Kidney (tissue), 13 donors: ENCODE measurements at regions not wholly inside any gene's neighbourhood (a gene's known extent, or its start where the extent isn't known, plus 50 kb on each side); places are given as distances from the start of the nearest gene placed in this dataset.

Source experiments
- DNase-seq, 5 donors: peaks; one replicate each; pipeline ENCODE4 v3.0.0-alpha.2; 2013 to 2020
- FAIRE-seq: peaks from 2 replicates; lab custom pipeline; 2012; peaks lifted over from hg19 to GRCh38; lab: Jason Lieb, UNC
- H3K27ac ChIP-seq, 2 donors: one replicate each; pipeline ENCODE4 v1.7.0; 2013; ENCODE audit warnings: low read depth in 2 of 2, low read length in 2 of 2, inconsistent platforms in 1 of 2
- H3K27me3 ChIP-seq: one replicate; pipeline ENCODE4 v1.7.1; 2013; ENCODE audit warnings: low read length, inconsistent platforms; ENCODE audit not compliant: control insufficient read depth, insufficient read depth
- H3K36me3 ChIP-seq, 3 donors: one replicate each; pipeline versions ENCODE4 v1.7.0 to v1.7.1; 2013; ENCODE audit warnings: low read length in 3 of 3, control low read depth in 1 of 3, inconsistent platforms in 1 of 3; ENCODE audit not compliant: insufficient read depth in 3 of 3, control insufficient read depth in 2 of 3
- H3K4me1 ChIP-seq, 3 donors: one replicate each; pipeline versions ENCODE4 v1.7.0 to v1.7.1; 2013; ENCODE audit warnings: low read length in 3 of 3, inconsistent platforms in 1 of 3, low read depth in 1 of 3; ENCODE audit not compliant: control insufficient read depth in 2 of 3, insufficient read depth in 2 of 3
- H3K4me3 ChIP-seq, 3 donors: one replicate each; pipeline versions ENCODE4 v1.7.0 to v1.8.1; 2013; ENCODE audit warnings: low read length in 3 of 3, control low read depth in 1 of 3, inconsistent platforms in 1 of 3
- H3K9ac ChIP-seq, 3 donors: one replicate each; pipeline versions ENCODE4 v1.7.0 to v1.7.1; 2013; ENCODE audit warnings: low read length in 3 of 3, control low read depth in 1 of 3, inconsistent platforms in 1 of 3
- H3K9me3 ChIP-seq, 3 donors: one replicate each; pipeline versions ENCODE4 v1.7.0 to v1.7.1; 2013; ENCODE audit warnings: low read length in 3 of 3, control low read depth in 1 of 3, inconsistent platforms in 1 of 3; ENCODE audit not compliant: control insufficient read depth in 2 of 3, insufficient read depth in 1 of 3
- intact Hi-C: fragments of 100-400 bp; cut with DNase I; formaldehyde crosslinking; loops from one replicate; pipeline ENCODE4 v1.11.1; 2022
- TF ChIP-seq, protein P1 (sequence below): IDR thresholded peaks from 3 replicates; pipeline ENCODE4 v1.5.1; 2012; ENCODE audit warnings: mild to moderate bottlenecking, moderate library complexity, borderline replicate concordance; ENCODE audit not compliant: insufficient read depth; ENCODE audit errors: extremely low read depth
- donor health status: control.
- donor health status: control.
- donor health status: control.
- donor health status: control.
- donor health status: control.
- donor health status: DM: yes; HTN: yes; CAD: no.
- donor health status: Normal renal cell carcinoma (clear cell type).

DNA sequence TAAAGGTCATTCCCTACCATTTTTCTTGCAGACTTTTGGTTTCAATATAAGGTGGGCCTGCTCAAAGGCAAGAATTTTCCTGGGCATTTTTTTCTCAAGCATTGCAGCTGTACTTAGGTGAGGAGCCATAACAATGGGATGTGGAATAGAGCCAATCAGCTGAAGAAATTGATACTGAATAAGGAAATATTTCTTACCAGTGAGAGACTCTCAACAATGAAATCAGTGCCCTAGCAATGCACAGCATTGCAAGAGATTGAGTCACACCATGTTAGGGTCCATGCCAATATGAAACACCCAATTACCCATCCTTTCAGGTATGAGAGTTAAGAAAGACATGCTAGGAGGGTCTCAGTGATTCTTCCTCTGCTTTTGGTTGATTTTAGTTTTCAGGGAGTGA, 237.6 kb downstream of the SOX9 start:
- no peaks in the 10 kb centered on the region for H3K9me3 ChIP-seq
- no peak overlapping the region for H3K27ac ChIP-seq
- DNase-seq (no peak), FAIRE-seq (no peak)
- H3K27me3 ChIP-seq = no peaks in the 10 kb centered on the region
- no peaks in the 10 kb centered on the region for H3K36me3 ChIP-seq
- H3K9ac ChIP-seq = no peak overlapping the region
- TF ChIP-seq, protein P1, sequence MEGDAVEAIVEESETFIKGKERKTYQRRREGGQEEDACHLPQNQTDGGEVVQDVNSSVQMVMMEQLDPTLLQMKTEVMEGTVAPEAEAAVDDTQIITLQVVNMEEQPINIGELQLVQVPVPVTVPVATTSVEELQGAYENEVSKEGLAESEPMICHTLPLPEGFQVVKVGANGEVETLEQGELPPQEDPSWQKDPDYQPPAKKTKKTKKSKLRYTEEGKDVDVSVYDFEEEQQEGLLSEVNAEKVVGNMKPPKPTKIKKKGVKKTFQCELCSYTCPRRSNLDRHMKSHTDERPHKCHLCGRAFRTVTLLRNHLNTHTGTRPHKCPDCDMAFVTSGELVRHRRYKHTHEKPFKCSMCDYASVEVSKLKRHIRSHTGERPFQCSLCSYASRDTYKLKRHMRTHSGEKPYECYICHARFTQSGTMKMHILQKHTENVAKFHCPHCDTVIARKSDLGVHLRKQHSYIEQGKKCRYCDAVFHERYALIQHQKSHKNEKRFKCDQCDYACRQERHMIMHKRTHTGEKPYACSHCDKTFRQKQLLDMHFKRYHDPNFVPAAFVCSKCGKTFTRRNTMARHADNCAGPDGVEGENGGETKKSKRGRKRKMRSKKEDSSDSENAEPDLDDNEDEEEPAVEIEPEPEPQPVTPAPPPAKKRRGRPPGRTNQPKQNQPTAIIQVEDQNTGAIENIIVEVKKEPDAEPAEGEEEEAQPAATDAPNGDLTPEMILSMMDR = no peak
- no peak overlapping the region for H3K4me3 ChIP-seq
- intact Hi-C loops = no loop called here
- no peaks in the 10 kb centered on the region for H3K4me1 ChIP-seq

DNA sequence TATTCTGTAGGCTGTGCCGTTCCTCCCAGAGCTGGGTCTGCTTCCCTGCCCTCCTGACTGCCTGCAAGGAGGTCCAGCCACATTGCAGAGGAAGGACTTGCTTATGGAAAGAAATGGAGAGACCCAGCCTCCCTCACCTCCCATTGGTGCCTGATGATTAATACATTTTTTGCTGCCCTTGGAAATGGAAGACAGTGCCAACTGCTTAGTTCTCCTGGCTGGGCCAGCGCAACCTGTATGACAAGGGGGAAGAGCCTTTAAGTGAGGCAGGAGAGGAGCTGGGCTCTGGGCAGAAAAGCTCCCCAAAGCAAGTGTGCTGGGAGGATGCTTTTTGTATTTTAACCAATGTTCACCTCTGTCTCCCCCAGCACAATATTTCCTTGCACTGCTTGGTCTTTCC, 238.5 kb downstream of the SOX9 start:
- no peak overlapping the region for H3K9ac ChIP-seq
- H3K9me3 ChIP-seq = no peaks in the 10 kb centered on the region
- DNase-seq (no peak), FAIRE-seq (no peak)
- TF ChIP-seq, protein P1 = no peak
- H3K27me3 ChIP-seq = no peaks in the 10 kb centered on the region
- no peak overlapping the region for H3K27ac ChIP-seq
- no peaks in the 10 kb centered on the region for H3K4me1 ChIP-seq
- H3K4me3 ChIP-seq = no peak overlapping the region
- no peaks in the 10 kb centered on the region for H3K36me3 ChIP-seq
- intact Hi-C loops = no loop called here

DNA sequence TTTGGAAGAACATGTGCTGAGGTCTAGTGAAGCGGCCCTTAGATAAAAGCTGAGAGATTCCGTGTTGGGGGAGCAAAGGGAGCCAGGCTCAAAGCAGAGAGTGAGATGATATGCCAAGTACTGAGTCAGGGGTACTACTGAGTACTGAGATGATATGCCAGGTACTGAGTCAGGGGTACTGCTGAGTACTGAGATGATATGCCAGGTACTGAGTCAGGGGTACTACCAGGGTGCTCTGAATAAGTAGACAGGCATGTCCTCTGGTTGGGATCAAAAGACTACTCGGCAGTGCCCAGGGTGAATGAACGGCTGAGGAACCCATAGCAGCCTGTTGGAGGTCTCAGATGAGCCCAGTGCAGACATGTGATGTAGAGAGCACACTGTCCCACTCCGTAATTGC, 239.0 kb downstream of the SOX9 start:
- DNase-seq = no peak
- no peaks in the 10 kb centered on the region for H3K9me3 ChIP-seq
- H3K9ac ChIP-seq = no peak overlapping the region
- intact Hi-C loops = no loop called here
- TF ChIP-seq, protein P1 = no peak
- H3K4me1 ChIP-seq = no peaks in the 10 kb centered on the region
- no peak for FAIRE-seq
- no peak overlapping the region for H3K4me3 ChIP-seq
- H3K27ac ChIP-seq = no peak overlapping the region
- H3K36me3 ChIP-seq = no peaks in the 10 kb centered on the region
- no peaks in the 10 kb centered on the region for H3K27me3 ChIP-seq

DNA sequence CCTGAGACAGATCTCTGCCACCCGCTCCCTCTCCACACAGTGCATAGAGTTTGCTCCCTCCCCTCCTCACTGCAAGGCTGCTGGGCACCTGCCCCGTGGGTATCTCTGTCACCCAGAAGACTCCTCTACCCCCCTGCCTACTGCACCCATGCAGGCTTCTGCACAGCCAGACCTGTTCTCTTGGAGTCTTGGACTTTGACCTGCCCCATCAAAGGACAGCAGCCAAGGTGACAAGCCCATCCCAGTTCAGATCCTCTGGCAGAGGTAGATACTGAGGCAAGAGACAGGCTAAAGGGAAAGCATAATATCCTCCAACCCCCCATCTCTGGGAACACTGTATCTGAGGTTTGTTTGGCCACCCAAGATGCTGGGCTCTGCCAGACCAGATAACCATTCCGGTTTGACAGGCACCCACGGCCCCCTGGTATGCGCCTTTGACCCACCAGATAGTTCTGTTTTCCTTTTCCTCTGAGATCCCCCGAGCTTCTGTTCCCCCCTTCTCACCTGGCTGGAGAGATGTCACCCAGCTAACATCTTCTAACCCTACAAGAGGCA, 239.6 kb downstream of the SOX9 start:
- no peak for DNase-seq
- no peaks in the 10 kb centered on the region for H3K9me3 ChIP-seq

More for the DNA sequence above, 239.6 kb downstream of the SOX9 start:
- intact Hi-C loops = no loop called here
- TF ChIP-seq, protein P1 = no peak
- H3K4me1 ChIP-seq = no peaks in the 10 kb centered on the region
- H3K4me3 ChIP-seq = no peak overlapping the region
- H3K9ac ChIP-seq = no peak overlapping the region
- H3K27me3 ChIP-seq = no peaks in the 10 kb centered on the region
- FAIRE-seq = no peak
- H3K36me3 ChIP-seq = no peaks in the 10 kb centered on the region
- H3K27ac ChIP-seq = no peak overlapping the region
